Transverse colon (tissue), 4 donors: ENCODE measurements at regions not wholly inside any gene's neighbourhood (a gene's known extent, or its start where the extent isn't known, plus 50 kb on each side); places are given as distances from the start of the nearest gene placed in this dataset.

ENCODE experiments used
- CTCF ChIP-seq, 5 experiments: fragments of 200-600 bp in 3 of 5; fragments of 450-650 bp in 2 of 5; sonication (generic) in 3 of 5; IDR thresholded peaks; 1 replicate in 2 of 5; 2 replicates in 3 of 5; pipeline ENCODE4 v1.5.1; 2016 to 2017; ENCODE audit warnings: antibody characterized with exemption in 5 of 5, inconsistent platforms in 3 of 5, mild to moderate bottlenecking in 2 of 5, moderate library complexity in 1 of 5
- POLR2A ChIP-seq: fragments of 450-650 bp; IDR thresholded peaks from one replicate; pipeline ENCODE4 v1.6.1; 2016; ENCODE audit warnings: antibody characterized with exemption, mild to moderate bottlenecking, moderate library complexity
- POLR2AphosphoS5 ChIP-seq, 3 donors: sonication (generic); formaldehyde crosslinking; IDR thresholded peaks; one replicate each; pipeline ENCODE4 v1.6.1; 2016; ENCODE audit warnings: antibody characterized with exemption in 3 of 3

DNA sequence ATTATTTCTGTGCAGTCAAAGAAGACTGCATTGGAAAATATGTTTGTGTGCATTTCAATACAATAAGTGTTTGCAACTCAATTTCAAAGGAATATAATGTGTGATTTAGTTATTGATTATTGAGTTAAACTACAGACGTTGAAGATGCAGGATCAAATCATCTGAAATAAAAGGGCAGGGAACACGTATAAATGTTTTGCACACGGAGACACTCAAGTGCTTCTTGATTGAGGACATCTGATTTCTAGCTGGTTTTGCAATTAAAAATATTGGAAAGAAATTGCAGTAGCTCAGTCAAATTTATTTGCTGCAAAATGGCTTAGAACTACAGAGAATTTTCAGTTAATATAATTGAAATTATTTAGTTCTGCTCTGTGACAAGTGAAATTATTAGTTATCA, 412.7 kb downstream of the UTRN start:
- TF ChIP-seq CTCF (IDR thresholded peaks at IDR 0.05): no peak
- TF ChIP-seq POLR2A: no peak
- TF ChIP-seq POLR2AphosphoS5 (IDR thresholded peaks at IDR 0.05): no peak
